ENCODE measurements at regions not wholly inside any gene's neighbourhood (a gene's known extent, or its start where the extent isn't known, plus 50 kb on each side); places are given as distances from the start of the nearest gene placed in this dataset.

- TF ChIP-seq CTCF (tag by site-specific recombination; IDR thresholded peaks at IDR 0.05): no peak
- no peak for TF ChIP-seq PRDM1 (tag by site-specific recombination; IDR thresholded peaks at IDR 0.05)
- no peak for TF ChIP-seq ZBTB6 (tag by site-specific recombination; IDR thresholded peaks at IDR 0.05)
- TF ChIP-seq ZNF302 (tag by site-specific recombination; IDR thresholded peaks at IDR 0.05; ENCODE audit: low read depth): no peak
- no peak for TF ChIP-seq ZBTB49 (tag by site-specific recombination; IDR thresholded peaks at IDR 0.05; ENCODE audit: low read depth)
- TF ChIP-seq ZNF274 (IDR thresholded peaks at IDR 0.05; ENCODE audit: low read length): no peak
- no peak for TF ChIP-seq ZNF274 (tag by site-specific recombination; IDR thresholded peaks at IDR 0.05; ENCODE audit: borderline replicate concordance)
- TF ChIP-seq ZNF473 (tag by site-specific recombination; IDR thresholded peaks at IDR 0.05): no peak
- no peak for TF ChIP-seq REST (tag by site-specific recombination; IDR thresholded peaks at IDR 0.05)
- no peak for TF ChIP-seq ZNF114 (tag by site-specific recombination; IDR thresholded peaks at IDR 0.05)
- no peak for TF ChIP-seq ZBTB11 (tag by site-specific recombination; conservative IDR thresholded peaks at IDR 0.05; ENCODE audit: low read depth)
- TF ChIP-seq PRDM10 (tag by site-specific recombination; IDR thresholded peaks at IDR 0.05): no peak
- no peak for TF ChIP-seq ATF2 (tag by site-specific recombination; IDR thresholded peaks at IDR 0.05; ENCODE audit: low read depth)
- no peak for TF ChIP-seq ZNF530 (tag by site-specific recombination; IDR thresholded peaks at IDR 0.05; ENCODE audit: low read depth)
- no peak for TF ChIP-seq ZBTB20 (tag by site-specific recombination; IDR thresholded peaks at IDR 0.05)
Measured at GRCh38 chr3:153438271-153438670, 276.2 kb downstream of the RAP2B start.

All from HEK293 (cell line).